ENCODE measurements at regions not wholly inside any gene's neighbourhood (a gene's known extent, or its start where the extent isn't known, plus 50 kb on each side); places are given as distances from the start of the nearest gene placed in this dataset.

GRCh38 chr15:61318802-61319525 is 89.9 kb upstream of the RORA start:
- no peak for TF ChIP-seq CTCF (IDR thresholded peaks at IDR 0.05)
- no peak for TF ChIP-seq POLR2A (IDR thresholded peaks at IDR 0.05)
